Cardiac fibroblast (primary cell): ENCODE measurements at regions not wholly inside any gene's neighbourhood (a gene's known extent, or its start where the extent isn't known, plus 50 kb on each side); places are given as distances from the start of the nearest gene placed in this dataset.

ENCODE experiments used
- DNase-seq, 2 donors: peaks; one replicate each; pipeline versions ENCODE4 v3.0.0 to v3.0.0-alpha.2; 2010; ENCODE audit warnings: low read depth in 2 of 2
- H3K4me3 ChIP-seq, 2 donors: replicated peaks in 1 of 2; 1 replicate in 1 of 2; 2 replicates in 1 of 2; pipeline ENCODE4 v1.5.1; 2011; ENCODE audit warnings: low read depth in 2 of 2, low read length in 2 of 2, mild to moderate bottlenecking in 2 of 2, moderate library complexity in 1 of 2
- TF ChIP-seq, protein P1 (sequence below): IDR thresholded peaks from one replicate; pipeline ENCODE4 v1.5.1; 2011; ENCODE audit warnings: low read depth, mild to moderate bottlenecking, low read length, inconsistent platforms

DNA sequence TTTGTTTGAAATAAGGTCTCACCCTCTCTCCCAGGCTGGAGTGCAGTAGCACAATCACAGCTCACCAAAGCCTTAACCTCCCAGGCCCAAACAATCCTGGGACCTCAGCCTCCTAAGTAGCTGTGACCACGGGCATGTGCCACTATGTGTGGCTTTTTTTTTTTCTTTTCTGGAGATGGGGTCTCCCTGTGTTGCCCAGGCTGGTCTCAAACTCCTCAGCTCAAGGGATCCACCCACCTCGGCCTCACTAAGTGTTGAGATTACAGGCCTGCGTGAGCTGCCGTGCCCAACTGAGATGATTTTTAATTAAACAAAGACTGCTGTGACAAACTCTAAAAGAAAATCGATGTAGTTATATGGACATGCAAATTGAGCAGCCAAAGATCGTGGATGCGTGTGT, 768.4 kb upstream of the ADGRL2 start:
- DNase-seq: no peak
- H3K4me3 ChIP-seq: no peak overlapping the region
- TF ChIP-seq, protein P1, sequence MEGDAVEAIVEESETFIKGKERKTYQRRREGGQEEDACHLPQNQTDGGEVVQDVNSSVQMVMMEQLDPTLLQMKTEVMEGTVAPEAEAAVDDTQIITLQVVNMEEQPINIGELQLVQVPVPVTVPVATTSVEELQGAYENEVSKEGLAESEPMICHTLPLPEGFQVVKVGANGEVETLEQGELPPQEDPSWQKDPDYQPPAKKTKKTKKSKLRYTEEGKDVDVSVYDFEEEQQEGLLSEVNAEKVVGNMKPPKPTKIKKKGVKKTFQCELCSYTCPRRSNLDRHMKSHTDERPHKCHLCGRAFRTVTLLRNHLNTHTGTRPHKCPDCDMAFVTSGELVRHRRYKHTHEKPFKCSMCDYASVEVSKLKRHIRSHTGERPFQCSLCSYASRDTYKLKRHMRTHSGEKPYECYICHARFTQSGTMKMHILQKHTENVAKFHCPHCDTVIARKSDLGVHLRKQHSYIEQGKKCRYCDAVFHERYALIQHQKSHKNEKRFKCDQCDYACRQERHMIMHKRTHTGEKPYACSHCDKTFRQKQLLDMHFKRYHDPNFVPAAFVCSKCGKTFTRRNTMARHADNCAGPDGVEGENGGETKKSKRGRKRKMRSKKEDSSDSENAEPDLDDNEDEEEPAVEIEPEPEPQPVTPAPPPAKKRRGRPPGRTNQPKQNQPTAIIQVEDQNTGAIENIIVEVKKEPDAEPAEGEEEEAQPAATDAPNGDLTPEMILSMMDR: no peak

DNA sequence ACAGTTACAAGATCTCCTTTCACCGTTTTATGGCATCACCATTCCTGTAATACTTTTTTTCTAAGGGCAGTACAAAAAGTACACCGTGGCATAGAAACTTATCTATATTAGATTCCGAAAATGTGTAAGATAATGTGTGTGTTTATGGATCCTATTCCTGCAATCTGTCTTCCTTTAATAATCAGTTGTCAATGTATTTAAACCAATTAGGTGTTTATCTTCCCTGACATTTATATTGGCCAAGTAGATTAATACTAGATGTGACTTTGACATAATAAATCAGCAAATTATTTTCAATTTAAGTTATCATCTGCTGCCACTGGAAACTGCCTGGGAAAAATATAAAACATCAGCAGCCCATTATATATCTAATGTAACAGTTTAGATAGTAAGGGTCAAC, 770.3 kb upstream of the ADGRL2 start:
- H3K4me3 ChIP-seq: no peak overlapping the region
- TF ChIP-seq, protein P1: no peak
- DNase-seq: no peak

DNA sequence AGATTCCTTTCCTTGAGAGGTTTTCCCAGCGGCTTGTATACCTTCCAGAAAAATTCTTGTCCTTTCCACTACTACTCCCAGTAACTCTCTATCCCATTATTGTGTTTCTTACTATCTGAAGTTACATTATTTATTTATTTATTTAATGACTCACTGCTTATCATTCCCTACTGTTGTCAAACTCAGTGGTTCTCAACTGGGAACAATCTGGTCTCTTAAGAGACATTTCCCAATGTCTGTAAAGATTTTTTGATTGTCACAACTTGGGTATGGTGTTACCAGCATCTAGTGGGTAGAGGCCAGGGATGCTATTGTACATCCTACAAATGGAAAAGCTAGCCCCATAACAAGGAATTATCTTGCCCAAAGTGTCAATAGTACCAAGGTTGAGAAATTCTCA, 771.5 kb upstream of the ADGRL2 start:
- peak; percentile 30 to 32 for DNase-seq

DNA sequence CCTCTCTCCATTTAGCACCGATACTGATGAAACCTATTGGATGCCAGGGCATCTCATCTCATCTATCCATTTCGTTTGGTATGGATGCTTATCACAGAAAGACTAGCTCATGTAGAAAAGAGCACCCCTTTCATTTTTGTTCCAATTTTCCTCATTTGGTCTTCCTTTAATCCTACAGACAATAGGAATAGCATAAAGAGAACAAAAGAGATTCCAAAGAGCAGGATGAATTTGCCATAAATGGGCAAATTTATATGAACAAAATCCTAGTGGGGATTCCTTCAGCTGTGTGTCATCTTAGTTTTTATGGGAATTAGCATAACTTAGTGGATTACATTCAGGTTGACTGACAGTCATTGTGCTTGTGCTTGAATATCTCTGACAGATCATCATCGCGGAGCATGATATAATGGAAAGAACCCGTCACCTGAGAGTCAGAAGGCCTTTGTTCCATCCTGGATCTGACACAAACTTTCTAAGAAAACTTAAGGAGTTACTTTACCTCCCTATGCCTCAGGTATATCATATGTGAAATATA, 777.5 kb upstream of the ADGRL2 start:
- no peak for DNase-seq
- TF ChIP-seq, protein P1: no peak

More for the DNA sequence above, 771.5 kb upstream of the ADGRL2 start:
- TF ChIP-seq, protein P1: no peak
- no peak overlapping the region for H3K4me3 ChIP-seq

DNA sequence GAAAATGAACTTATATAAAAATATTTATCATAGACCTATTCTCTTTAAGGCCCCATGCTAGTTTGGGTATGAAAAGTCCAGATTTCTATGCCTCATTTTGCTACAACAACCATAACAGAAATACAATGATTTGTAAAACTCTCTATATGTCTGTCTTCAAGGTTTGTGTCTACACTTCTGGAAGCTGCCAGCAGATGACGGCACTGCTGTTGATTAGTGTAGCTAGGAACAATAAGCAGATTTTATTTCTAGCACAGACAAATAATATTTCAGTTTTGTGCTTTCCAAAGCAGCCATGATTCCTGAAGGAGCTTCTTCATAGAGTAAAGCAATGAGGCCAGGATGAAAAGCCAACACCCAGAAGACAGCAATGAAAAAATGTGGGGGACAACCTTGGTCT, 779.6 kb upstream of the ADGRL2 start:
- peak; percentile 42 to 64 for DNase-seq

More for the DNA sequence above, 777.5 kb upstream of the ADGRL2 start:
- no peak overlapping the region for H3K4me3 ChIP-seq

DNA sequence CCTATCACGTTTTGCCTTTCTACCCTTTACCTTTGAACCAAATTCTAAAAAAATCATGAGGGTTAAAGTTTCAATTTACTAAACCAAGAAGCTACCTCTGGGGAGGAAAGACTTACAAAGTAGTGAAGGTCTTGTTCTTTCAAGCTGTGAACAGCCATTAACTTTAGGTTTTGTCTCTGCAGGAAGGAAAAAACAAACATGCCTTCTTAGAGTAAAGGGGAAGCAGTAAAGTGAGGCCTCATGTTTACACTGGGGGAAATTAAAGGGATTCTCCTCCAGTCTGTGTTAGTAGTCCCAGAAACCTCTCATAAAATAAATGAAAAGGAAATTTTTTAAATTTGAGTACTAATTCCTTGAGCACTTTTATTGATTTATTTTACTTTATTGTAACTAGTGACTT, 780.2 kb upstream of the ADGRL2 start:
- DNase-seq: no peak
- no peak overlapping the region for H3K4me3 ChIP-seq
- TF ChIP-seq, protein P1: no peak

More for the DNA sequence above, 779.6 kb upstream of the ADGRL2 start:
- no peak overlapping the region for H3K4me3 ChIP-seq
- TF ChIP-seq, protein P1: peak; percentile 42

DNA sequence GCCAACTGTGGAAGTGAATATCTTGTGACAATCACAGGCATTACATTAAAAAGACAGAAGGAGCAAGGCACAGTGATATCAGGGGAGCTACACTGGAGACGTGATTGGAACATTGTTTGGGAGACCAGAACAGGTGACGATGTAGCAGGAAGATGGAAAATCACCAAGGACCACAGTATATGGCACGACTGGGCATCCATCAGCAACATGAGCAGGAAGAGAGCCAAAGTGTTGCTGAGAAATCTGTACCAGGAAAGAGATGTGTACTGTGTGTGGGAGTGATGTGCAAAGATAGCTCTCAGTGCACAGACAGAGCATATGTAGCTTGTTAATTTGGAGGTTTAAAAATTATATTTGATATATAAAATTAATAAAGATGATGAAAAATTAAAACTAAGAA, 790.6 kb upstream of the ADGRL2 start:
- DNase-seq: no peak
- TF ChIP-seq, protein P1: no peak

More for the DNA sequence above, 790.6 kb upstream of the ADGRL2 start:
- no peak overlapping the region for H3K4me3 ChIP-seq
